Keratinocyte (primary cell): ENCODE measurements at regions not wholly inside any gene's neighbourhood (a gene's known extent, or its start where the extent isn't known, plus 50 kb on each side); places are given as distances from the start of the nearest gene placed in this dataset.

Experiments
- CTCF ChIP-seq, 3 experiments: IDR thresholded peaks in 1 of 3; conservative IDR thresholded peaks in 1 of 3; optimal IDR thresholded peaks in 1 of 3; 2 replicates in 2 of 3; 3 replicates in 1 of 3; pipeline versions ENCODE3 to v1.5.1; 2011; ENCODE audit warnings: low read length in 3 of 3, mild to moderate bottlenecking in 3 of 3, moderate library complexity in 2 of 3, control low read depth in 1 of 3, inconsistent platforms in 1 of 3; ENCODE audit not compliant: insufficient read depth in 2 of 3; ENCODE audit errors: extremely low read depth in 1 of 3
- EZH2 ChIP-seq: IDR thresholded peaks from one replicate; pipeline ENCODE4 v1.6.1; 2012; ENCODE audit warnings: inconsistent platforms, mild to moderate bottlenecking, low read length, moderate library complexity

- no peak for TF ChIP-seq CTCF (optimal IDR thresholded peaks at IDR 0.05 in 1 of 3, IDR thresholded peaks at IDR 0.05 in 1 of 3, conservative IDR thresholded peaks at IDR 0.05 in 1 of 3; ENCODE audit: extremely low read depth in 1 of 3, insufficient read depth in 2 of 3, low read length in 3 of 3)
- TF ChIP-seq EZH2: no peak
Observed at GRCh38 chr3:80870476-80871041, 890.9 kb downstream of the GBE1 start.
